ENCODE measurements at regions not wholly inside any gene's neighbourhood (a gene's known extent, or its start where the extent isn't known, plus 50 kb on each side); places are given as distances from the start of the nearest gene placed in this dataset.
"Not testable (repeated sequence)": the region's sequence is repeated elsewhere in the genome, so short reads cannot be mapped to it uniquely, and the experiment has no call there.

DNA sequence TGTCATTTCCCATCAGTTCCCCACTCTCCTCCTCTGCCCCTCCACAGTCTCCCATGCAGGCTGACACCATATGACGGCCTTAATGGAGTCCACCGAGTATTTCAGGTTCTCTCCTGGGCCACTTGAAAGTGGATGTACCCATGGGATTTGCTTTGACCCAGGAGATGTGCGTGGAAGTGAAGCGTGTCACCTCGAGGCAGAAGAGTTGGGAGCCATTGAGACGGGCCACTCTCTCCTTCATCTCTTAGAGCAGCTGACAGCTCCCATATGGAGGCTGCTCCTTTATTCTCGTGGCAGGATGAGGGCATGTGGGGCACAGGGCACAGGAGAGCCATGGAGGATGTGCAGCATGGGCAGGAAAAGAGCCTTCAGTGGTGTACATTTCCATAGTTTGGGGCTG lies 144.7 kb upstream of the CRYM start:
- peak; percentile 55 for DNase-seq (ENCODE audit: low spot score)

DNA sequence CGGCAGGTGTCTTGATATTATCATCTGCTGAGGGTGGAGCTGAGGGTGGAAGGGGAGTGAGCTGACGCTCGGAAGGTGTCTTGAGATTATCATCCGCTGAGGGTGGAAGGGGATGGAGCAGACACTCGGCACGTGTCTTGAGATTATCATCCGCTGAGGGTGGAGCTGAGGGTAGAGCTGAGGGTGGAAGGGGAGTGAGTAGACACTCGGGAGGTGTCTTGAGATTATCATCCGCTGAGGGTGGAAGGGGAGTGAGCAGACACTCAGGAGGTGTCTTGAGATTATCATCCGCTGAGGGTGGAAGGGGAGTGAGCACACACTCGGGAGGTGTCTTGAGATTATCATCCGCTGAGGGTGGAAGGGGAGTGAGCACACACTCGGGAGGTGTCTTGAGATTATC lies 126.6 kb upstream of the CRYM start:
- DNase-seq (ENCODE audit: low spot score), result not testable (repeated sequence)

DNA sequence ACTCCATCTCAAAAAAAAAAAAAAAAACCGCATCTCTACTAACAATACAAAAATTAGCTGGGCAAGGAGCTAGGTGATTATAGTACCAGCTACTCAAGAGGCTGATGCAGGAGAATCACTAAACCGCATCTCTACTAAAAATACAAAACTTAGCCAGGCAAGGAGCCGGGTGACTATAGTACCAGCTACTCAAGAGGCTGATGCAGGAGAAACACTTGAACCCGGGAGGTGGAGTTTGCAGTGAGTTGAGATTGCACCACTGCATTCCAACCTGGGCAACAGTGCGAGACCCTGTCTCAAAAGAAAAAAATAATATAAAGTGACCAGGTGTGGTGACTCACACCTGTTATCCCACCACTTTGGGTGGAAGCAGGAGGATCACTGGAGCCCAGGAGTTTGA lies 119.8 kb upstream of the CRYM start:
- not testable (repeated sequence) for DNase-seq (ENCODE audit: low spot score)

DNA sequence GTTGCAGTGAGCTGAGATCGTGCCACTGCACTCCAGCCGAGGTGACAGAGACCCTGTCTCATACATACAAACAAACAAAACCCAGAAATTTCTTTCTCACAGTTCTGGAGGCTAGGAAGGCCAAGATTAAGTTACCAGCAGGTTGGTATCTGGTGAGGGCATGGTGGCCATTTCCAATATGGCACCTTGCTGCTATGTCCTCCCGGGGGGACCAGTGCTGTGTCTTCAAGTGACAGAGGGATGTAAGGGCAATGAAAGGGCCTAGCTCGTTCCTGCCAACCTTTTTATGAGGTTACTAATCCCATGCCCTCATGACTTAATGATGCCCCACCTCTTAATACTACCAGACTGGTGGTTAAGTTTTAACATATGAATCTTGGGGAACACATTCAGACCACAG lies 118.5 kb upstream of the CRYM start:
- DNase-seq (ENCODE audit: low spot score), result not testable (repeated sequence)

DNA sequence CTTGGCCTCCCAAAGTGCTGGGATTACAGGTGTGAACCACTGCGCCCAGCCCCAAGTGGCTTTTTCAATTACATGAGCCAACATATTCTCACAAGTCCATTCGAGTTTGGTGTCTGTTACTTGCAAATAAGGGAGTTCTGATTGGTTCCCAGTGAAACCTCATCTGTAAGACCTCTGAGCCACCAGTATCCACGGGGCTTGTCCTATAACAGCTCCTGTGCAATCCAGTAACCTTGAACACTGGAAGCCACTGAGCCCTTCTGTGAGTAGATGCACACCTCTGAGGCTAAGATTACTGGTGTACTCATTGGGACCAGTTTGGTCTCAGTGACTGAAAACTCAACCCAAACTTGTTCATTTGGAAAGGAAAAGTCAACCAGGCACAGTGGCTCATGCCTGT lies 112.5 kb upstream of the CRYM start:
- not testable (repeated sequence) for DNase-seq (ENCODE audit: low spot score)

DNA sequence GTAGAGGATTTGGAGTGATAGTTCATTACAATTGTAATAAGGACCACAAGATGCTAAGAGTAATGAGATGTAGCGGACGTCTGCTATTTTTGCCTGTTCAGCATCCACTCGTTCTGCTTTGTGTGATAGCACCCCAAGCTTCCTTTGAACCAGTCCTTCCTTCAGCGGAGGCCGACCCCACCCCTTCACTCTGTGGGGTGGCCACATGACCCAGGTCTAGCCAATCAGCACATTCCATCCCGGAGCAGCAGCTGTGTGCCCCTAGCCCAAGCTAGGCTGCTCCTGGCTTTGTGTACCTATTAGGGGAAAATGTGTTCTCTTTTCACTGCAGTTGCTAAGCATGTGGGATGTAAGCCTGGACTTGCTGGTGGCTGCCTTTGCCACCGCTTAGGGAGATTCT lies 111.8 kb upstream of the CRYM start:
- DNase-seq (ENCODE audit: low spot score), result not testable (repeated sequence)

DNA sequence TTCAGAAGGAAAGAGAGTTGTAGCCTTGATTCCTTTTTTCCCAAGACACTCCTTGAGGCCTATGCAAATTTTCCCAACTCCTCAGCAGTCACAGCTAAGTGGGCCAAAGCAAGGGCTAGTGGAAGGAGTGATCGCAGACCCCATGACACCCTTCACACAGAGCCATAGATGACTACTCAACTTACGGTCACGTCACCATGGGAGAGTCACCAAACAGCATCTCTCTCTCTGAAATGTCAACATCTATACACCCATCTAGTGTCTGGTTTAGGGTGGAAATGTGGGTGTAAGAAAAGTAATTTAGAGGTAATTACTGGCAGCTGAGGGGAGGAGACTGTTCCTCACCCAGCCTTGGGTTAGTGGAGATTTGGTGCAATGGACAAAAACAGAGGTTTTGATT lies 109.7 kb upstream of the CRYM start:
- not testable (repeated sequence) for DNase-seq (ENCODE audit: low spot score)

DNA sequence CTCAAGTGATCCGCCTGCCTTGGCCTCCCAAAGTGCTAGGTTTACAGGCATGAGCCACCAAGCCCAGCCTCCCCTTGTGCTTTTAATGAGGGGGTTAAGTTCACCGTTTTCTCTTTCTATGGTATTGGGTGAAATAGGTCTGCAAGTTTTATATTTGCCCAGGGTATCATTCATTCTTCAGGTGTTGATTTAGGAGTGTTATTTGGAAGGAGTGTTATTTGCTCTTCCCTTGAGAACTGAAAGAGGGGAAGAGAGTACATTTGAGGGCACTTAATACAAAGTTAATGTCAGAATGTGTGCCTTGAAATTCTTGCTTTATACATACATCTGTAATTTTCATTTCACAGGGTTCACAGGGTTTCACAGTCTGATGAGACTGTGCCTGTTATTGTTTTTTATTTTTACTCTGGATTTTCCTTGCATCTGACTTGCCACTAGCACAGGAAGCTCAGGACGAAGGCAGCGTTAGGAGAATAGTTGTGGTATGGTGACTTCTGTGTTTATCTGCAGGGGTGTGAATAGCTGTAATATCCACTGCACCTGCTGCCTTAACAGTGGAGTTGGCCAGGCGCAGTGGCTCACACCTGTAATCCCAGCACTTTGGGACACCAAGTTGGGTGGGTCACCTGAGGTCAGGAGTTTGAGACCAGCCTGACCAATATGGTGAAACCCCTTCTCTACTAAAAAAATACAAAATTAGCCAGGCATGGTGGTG lies 108.3 kb upstream of the CRYM start:
- DNase-seq (ENCODE audit: low spot score), result not testable (repeated sequence)

DNA sequence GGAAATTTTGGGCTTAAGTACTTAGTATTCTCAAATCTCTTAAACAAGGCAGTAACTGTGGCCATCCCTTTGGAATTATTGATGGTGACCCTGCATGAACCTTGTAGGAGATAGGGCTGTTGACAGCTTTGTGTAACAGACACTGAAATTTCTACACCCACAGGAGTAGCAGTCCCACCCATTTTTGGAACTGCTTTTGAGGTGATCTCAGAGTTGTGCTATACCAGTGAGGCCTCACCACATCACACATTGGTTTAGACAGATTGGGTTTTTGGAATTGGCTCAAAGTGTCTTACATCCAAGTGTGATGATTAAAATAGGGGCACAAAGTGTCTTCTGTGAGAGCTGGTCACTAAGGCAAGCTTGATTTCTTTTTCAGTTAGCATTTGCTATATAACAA lies 105.6 kb upstream of the CRYM start:
- not testable (repeated sequence) for DNase-seq (ENCODE audit: low spot score)

DNA sequence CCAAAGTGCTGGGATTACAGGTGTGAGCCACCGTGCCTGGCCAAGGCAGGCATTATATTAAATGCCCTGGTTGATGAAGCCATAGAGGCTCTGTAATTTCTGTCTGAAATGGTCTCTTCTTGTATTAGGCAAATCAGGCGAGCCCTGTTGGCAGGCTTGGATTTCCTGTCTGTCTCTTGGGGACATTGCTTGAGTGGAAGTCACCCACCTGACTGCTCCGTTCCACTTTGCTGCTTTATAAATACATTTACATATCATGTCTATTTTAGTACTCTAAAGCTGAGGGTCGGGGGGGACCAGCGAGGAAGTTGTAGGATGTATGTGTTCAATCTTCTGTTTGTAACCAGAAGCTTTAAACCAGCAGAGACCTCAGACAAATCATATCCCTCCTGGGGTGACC lies 101.6 kb upstream of the CRYM start:
- not testable (repeated sequence) for DNase-seq (ENCODE audit: low spot score)

DNA sequence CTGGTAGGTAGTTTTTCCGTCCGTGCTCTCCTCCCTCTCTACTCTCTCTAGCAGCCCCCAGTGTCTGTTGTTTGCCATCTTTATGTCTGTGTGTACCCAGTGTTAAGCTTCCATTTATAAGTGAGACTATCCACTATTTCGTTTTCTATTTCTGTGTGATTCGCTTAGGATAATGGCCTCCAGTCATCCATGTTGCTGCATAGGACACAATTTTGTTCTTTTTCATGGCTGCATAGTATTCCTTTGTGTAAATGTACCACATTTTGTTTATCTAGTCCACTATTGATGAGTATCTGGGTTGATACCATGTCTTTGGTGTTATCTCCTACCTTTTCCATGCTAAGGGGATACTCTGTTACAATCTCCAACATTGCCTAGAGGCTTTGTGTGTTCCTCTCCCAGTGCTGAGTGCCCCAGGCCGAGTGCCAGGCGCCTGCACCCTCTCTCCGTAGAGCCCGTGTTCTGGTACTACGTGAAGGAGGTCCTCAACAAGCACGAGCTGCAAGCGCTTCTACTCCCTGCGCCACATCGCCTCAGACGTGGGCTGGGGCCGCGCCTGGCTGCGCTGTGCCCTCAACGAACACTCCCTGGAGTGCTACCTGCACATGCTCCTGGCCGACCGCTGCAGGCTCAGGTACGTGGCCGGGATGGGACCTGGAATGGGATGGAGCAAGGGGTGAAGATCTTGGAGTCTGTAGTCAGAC lies 98.3 kb upstream of the CRYM start:
- DNase-seq (ENCODE audit: low spot score), result not testable (repeated sequence)

DNA sequence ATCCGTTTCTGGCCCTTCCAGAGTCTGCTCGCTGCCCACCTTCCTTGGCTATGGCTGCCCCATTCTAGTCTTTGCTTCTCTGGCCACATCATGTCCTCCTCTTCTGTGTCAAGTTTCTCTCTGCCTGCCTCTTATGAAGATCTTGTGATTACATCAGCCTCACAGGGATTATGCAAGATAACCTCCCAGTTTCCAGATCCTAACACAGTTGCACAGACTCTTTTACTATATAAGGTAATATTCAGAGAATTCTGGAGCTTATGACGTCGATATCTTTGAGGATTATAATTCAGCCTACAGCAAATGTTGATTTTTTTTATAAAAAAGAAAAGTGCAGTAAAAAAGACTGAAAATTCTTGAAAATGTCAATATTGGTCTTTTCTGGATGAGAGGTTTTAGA lies 97.2 kb upstream of the CRYM start:
- not testable (repeated sequence) for DNase-seq (ENCODE audit: low spot score)

DNA sequence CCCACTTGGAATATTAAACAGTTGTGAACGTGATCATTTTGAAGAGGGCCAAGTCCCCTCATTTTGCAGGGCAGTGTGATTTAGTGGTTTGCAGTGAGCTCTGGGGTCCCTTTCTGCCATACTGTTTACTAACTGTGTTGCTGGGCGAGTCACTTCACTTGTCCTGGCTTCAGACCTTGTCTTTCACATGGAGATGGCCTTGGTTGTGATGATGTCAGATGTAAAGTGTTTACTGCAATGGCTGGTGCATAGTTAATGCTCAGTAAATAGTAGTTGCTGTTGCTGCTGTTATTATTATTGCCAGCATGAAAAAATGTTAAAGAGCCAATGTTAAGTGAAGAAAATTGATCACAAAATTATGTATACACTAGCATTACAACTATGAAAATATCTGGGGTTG lies 95.4 kb upstream of the CRYM start:
- not testable (repeated sequence) for DNase-seq (ENCODE audit: low spot score)

DNA sequence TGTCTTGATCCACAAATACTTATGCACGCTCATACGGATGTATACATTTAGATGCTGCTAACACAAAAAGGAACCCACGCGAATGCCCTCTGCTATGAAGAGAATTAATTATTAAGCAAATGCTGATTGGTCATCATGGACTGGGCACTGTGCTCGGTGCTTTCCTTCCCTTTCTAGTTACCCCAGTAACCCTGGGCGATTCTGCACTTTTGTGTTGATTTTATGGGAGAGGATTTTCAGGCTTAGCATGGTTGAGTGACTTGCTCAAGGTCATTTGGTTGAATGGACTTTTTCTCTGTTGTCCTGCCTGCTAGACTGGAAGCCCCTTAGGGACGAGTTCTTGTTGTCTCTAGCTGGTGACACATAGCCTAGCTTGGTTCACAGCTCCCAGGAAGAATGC lies 94.8 kb upstream of the CRYM start:
- DNase-seq (ENCODE audit: low spot score), result not testable (repeated sequence)

DNA sequence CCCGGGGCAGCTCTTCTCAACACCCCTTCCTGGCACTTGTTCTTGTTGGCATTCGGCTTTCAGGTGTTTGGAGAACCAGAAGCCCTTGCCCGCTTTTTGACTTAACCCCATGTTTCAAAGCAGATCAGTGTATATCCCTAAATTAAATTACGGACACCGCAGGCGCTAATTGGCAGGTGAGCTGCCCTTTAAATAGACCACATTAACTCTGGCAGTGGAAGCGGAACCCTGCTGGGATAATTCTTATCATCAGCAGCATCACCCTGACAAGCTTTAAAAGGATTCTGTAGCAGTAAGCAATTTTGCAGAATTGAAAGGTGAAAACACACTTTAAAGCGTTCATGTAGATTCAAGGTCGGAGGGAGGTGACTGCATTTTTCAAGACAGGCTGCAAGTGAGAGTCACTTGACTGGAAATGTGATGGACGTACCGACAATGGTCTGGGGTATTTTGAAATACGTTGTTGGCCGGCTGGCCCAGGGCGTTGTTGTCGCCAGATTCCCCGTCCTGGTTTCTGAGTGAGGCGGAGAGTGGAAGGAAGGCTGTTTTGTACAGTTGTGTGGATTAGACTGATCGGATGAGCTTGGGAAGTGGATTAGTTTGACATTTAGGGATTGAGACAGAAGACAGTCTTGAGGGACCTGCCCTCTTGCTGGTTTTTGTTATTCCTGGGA lies 94.2 kb upstream of the CRYM start:
- not testable (repeated sequence) for DNase-seq (ENCODE audit: low spot score)

DNA sequence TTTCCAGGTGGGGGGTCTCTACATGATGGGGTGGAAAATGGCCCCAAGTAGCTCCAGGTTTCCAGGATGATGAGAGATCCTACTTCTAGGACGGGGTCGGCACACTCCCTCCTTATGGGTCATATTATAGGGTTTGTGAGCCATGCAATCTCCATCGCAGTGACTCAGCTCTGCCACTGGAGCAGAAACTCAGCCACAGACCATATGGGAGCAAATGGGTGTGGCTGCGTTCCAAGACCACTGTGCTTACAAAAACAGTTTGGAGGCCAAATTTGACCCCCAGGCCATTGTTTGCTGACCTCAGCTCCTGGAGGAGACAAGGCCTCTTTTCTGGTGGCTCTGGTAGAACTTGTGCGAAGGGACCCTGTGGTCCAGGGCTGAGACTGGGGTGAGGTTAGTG lies 92.7 kb upstream of the CRYM start:
- DNase-seq (ENCODE audit: low spot score), result not testable (repeated sequence)

DNA sequence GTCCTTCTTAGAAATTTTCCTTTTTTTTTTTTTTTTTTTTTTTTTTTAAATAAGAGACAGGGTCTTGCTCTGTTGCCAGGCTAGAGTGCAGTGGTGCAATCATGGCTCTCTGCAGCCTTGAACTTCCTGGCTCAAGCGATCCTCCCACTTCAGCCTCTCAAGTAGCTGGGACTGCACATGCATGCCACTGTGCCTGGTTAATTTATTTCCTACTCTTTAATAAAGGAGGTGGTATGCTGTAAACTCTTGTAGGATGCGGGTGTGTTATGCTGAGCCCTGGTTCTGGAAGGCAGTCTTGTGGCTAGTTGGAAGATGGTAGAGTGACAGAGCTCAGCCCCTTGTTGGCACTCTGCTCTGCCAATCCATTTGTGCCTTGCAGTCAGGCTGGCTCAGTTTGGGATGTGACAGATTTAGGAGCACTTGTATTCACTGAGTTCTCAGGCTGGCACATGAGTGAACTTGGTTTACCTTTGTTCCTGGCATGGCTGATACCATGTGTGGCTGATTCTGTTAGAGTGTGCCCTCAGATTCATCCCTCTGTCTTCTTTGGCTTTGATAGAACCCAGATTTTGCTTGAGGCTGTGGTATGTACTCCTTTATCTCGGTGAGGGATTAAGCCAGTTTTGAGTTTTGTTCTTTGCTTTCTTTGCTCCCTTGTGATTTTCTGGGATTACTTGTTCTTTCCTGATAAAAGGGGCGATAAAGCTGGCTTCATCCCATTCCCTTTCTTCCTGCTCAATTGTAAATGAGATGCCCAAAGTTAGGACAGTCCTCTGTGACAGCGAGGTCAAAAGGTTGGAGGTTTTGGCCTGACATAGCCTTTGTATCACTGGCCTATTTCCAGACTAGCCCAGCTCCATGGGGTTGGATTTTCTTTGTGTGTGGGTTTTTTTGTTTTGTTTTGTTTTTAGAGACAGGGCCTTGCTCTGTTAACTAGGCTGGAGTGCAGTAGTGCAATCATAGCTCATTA lies 91.2 kb upstream of the CRYM start:
- DNase-seq (ENCODE audit: low spot score), result not testable (repeated sequence)

DNA sequence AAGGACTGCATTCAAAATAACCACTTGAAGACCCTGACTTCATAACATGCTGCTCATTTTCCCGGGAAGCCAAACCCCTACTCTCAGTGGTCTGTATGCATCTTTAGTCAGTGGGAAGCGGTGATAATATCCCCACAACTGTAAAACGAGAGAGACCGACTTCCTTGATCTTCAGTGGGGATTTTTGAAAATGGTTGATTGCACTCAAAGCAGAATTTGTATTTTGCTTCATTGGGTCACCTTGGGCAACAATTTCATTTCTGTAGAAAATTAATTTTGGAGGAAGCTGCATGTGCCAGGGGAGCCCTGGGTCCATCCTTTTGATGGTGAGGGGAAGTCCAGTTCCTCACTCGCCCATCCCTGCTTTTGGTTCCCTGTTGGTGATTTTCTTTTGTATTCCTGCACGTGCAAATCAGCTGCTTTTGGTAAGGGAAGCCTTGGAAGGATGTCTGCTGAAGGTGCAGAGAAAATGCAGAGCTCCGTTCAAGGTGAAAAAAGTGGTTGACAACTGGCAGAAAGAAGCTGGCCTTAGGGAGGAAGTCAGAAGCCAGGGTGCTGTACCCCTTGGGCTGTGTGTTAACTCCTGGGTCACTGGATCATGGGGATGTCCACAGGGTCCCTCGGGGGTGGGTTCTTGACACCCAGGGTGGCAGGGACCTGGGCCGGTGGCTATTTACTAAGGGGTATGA lies 89.8 kb upstream of the CRYM start:
- not testable (repeated sequence) for DNase-seq (ENCODE audit: low spot score)

DNA sequence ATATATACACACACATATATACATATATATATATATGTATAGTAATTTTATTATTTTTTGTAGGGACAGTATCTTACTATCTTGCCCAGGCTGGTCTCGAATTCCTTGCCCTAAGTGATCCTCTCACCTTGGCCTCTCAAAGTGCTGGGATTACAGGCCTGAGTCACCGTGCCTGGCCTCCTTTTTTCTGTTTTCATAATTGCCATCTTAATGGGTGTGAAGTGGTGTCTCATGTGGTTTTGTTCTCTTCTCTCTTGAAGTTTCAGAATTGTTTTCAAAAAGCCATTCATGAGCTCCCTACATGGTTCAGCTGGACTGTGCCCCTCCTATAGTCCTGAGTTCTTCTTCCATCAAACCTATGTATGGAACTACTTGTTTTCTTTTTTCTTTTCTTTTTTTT lies 88.9 kb upstream of the CRYM start:
- not testable (repeated sequence) for DNase-seq (ENCODE audit: low spot score)

DNA sequence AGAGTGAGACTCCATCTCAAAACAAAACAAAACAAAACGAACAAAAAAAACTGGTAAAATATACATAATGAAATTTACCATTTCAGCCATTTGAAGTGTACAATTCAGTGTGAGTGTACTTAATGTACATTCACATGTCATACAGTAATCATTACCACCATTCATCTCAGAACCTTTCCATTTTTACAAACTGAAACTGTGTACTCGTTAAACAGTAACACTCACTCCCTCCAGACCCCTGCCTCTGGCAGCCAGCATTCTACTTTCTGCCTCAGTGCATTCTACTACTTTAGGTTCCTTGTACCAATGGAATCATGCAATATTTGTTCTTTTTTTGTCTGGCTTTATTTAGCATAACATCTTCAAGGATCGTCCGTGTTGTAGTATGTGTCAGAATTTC lies 87.5 kb upstream of the CRYM start:
- not testable (repeated sequence) for DNase-seq (ENCODE audit: low spot score)

Measured in mesenteric fat pad (tissue), 1 donor.